ENCODE measurements at regions not wholly inside any gene's neighbourhood (a gene's known extent, or its start where the extent isn't known, plus 50 kb on each side); places are given as distances from the start of the nearest gene placed in this dataset.
A peak's percentile ranks its signal among the peaks of the same experiment; 100 is the strongest.

GRCh38 chr4:31613946-31614623, 893.9 kb downstream of the PCDH7 start:
- TF ChIP-seq CREB1 (IDR thresholded peaks at IDR 0.05; ENCODE audit: low read depth) (peak; percentile 42; the same call in 1 of the 2 replicates), FOXM1 (IDR thresholded peaks at IDR 0.05; ENCODE audit: borderline replicate concordance, low read depth) (peak; percentile 88), TAF1 (IDR thresholded peaks at IDR 0.05; ENCODE audit: low read depth) (no peak), TEAD4 (IDR thresholded peaks at IDR 0.05) (peak; percentile 84; the same call in 1 of the 2 replicates), YY1 (IDR thresholded peaks at IDR 0.05; ENCODE audit: low read depth) (no peak; the same call in 1 of the 2 replicates), TCF12 (IDR thresholded peaks at IDR 0.05; ENCODE audit: low read depth) (peak; percentile 94), EP300 (IDR thresholded peaks at IDR 0.05; ENCODE audit: borderline replicate concordance) (peak; percentile 91), NFIC (IDR thresholded peaks at IDR 0.05) (peak; percentile 82), MAX (IDR thresholded peaks at IDR 0.05) (peak; percentile 32), CEBPB (IDR thresholded peaks at IDR 0.05) (peak; percentile 60; the same call in 1 of the 2 replicates), EGR1 (IDR thresholded peaks at IDR 0.05) (0 out of 2 replicates have a peak, but pooled peaks have one; percentile 7)
- TF ChIP-seq, protein P1, sequence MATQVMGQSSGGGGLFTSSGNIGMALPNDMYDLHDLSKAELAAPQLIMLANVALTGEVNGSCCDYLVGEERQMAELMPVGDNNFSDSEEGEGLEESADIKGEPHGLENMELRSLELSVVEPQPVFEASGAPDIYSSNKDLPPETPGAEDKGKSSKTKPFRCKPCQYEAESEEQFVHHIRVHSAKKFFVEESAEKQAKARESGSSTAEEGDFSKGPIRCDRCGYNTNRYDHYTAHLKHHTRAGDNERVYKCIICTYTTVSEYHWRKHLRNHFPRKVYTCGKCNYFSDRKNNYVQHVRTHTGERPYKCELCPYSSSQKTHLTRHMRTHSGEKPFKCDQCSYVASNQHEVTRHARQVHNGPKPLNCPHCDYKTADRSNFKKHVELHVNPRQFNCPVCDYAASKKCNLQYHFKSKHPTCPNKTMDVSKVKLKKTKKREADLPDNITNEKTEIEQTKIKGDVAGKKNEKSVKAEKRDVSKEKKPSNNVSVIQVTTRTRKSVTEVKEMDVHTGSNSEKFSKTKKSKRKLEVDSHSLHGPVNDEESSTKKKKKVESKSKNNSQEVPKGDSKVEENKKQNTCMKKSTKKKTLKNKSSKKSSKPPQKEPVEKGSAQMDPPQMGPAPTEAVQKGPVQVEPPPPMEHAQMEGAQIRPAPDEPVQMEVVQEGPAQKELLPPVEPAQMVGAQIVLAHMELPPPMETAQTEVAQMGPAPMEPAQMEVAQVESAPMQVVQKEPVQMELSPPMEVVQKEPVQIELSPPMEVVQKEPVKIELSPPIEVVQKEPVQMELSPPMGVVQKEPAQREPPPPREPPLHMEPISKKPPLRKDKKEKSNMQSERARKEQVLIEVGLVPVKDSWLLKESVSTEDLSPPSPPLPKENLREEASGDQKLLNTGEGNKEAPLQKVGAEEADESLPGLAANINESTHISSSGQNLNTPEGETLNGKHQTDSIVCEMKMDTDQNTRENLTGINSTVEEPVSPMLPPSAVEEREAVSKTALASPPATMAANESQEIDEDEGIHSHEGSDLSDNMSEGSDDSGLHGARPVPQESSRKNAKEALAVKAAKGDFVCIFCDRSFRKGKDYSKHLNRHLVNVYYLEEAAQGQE (IDR thresholded peaks at IDR 0.05; ENCODE audit: low read depth): no peak
- TF ChIP-seq, protein P2, sequence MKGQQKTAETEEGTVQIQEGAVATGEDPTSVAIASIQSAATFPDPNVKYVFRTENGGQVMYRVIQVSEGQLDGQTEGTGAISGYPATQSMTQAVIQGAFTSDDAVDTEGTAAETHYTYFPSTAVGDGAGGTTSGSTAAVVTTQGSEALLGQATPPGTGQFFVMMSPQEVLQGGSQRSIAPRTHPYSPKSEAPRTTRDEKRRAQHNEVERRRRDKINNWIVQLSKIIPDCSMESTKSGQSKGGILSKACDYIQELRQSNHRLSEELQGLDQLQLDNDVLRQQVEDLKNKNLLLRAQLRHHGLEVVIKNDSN (IDR thresholded peaks at IDR 0.05): no peak

- TF ChIP-seq CREB1 (IDR thresholded peaks at IDR 0.05; ENCODE audit: low read depth) (no peak), EP300 (IDR thresholded peaks at IDR 0.05; ENCODE audit: borderline replicate concordance) (no peak), TCF12 (IDR thresholded peaks at IDR 0.05; ENCODE audit: low read depth) (no peak), TAF1 (IDR thresholded peaks at IDR 0.05; ENCODE audit: low read depth) (no peak), TEAD4 (IDR thresholded peaks at IDR 0.05) (no peak), RAD21 (IDR thresholded peaks at IDR 0.05; ENCODE audit: low read depth) (no peak), FOXM1 (IDR thresholded peaks at IDR 0.05; ENCODE audit: borderline replicate concordance, low read depth) (no peak)
Observed at GRCh38 chr4:31617667-31618066, 897.5 kb downstream of the PCDH7 start.

DNA sequence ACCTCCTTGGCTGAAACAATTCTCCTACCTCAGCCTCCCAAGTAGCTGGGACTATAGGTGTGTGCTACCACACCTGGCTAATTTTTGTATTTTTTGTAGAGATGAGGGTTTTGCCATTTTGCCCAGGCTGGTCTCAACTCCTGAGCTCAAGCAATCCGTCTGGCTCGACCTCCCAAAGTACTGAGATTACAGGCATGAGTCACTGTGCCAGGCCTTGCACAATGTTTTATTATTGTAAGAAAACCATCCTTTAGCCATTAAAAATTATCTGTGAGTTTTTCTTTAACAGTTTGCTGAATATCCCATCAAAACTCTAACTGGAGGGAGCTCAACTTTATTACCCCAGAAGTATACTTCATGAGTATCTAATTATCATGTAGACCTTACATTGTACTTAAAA, 900.3 kb downstream of the PCDH7 start:
- TF ChIP-seq, protein P1 (IDR thresholded peaks at IDR 0.05; ENCODE audit: low read depth): no peak
- no peak for TF ChIP-seq CREB1 (IDR thresholded peaks at IDR 0.05; ENCODE audit: low read depth)
- no peak for TF ChIP-seq EP300 (IDR thresholded peaks at IDR 0.05; ENCODE audit: borderline replicate concordance)
- no peak for TF ChIP-seq MAX (IDR thresholded peaks at IDR 0.05)
- TF ChIP-seq EGR1 (IDR thresholded peaks at IDR 0.05): no peak
- no peak for TF ChIP-seq TEAD4 (IDR thresholded peaks at IDR 0.05)
- TF ChIP-seq YY1 (IDR thresholded peaks at IDR 0.05; ENCODE audit: low read depth): no peak
- TF ChIP-seq ZBTB7A (IDR thresholded peaks at IDR 0.05; ENCODE audit: low read depth): no peak
- TF ChIP-seq, protein P2 (IDR thresholded peaks at IDR 0.05): no peak
- TF ChIP-seq NFIC (IDR thresholded peaks at IDR 0.05): no peak
- TF ChIP-seq TAF1 (IDR thresholded peaks at IDR 0.05; ENCODE audit: low read depth): no peak
- TF ChIP-seq RAD21 (IDR thresholded peaks at IDR 0.05; ENCODE audit: low read depth): no peak
- TF ChIP-seq FOXM1 (IDR thresholded peaks at IDR 0.05; ENCODE audit: borderline replicate concordance, low read depth): no peak
- no peak for TF ChIP-seq CEBPB (IDR thresholded peaks at IDR 0.05)
- no peak for TF ChIP-seq TCF12 (IDR thresholded peaks at IDR 0.05; ENCODE audit: low read depth)

DNA sequence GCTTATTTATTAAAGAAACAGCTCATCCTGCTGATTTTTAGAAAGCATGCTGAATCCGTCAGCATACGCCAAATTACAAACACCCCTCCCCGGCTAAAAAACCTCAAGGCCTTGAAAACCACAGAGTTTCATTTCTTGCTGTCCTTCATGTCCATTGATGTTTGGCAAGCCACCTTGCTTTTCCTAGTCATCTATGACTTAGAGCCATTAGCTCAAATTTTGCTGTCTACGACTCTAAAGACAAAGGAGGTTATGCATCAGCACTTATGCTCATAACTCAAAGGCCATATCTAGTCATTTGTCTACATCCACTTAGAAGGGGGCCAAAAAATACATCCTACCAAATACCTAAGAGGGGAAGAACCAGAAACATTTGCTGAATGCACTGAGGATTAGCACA, 925.1 kb downstream of the PCDH7 start:
- no peak for TF ChIP-seq TCF12 (IDR thresholded peaks at IDR 0.05; ENCODE audit: low read depth)
- TF ChIP-seq TEAD4 (IDR thresholded peaks at IDR 0.05): no peak
- no peak for TF ChIP-seq FOXM1 (IDR thresholded peaks at IDR 0.05; ENCODE audit: borderline replicate concordance, low read depth)
- TF ChIP-seq, protein P1 (IDR thresholded peaks at IDR 0.05; ENCODE audit: low read depth): no peak
